ENCODE measurements at regions not wholly inside any gene's neighbourhood (a gene's known extent, or its start where the extent isn't known, plus 50 kb on each side); places are given as distances from the start of the nearest gene placed in this dataset.

- no peaks in the 10 kb centered on the region for H3K27me3 ChIP-seq (ENCODE audit: insufficient read depth, low read length, poor library complexity, severe bottlenecking)
- H4K20me1 ChIP-seq (ENCODE audit: insufficient read depth, low read length, poor library complexity, severe bottlenecking) = no peaks in the 10 kb centered on the region
- TF ChIP-seq CTCF (conservative IDR thresholded peaks at IDR 0.05; ENCODE audit: low read length) (no peak), EZH2phosphoT487 (IDR thresholded peaks at IDR 0.05; ENCODE audit: borderline replicate concordance) (no peak)
- H3F3A ChIP-seq (ENCODE audit: low read depth) = no peaks in the 10 kb centered on the region
- no peak overlapping the region for H3K4me3 ChIP-seq (ENCODE audit: low read length, poor library complexity, severe bottlenecking)
- H2AFZ ChIP-seq (ENCODE audit: low read length) = no peak overlapping the region
- no peak overlapping the region for H3K9ac ChIP-seq (ENCODE audit: low read depth, low read length, poor library complexity, severe bottlenecking)
- H3K4me2 ChIP-seq (ENCODE audit: low read depth, low read length, poor library complexity, severe bottlenecking) = no peak overlapping the region
- no peaks in the 10 kb centered on the region for H3K79me2 ChIP-seq (ENCODE audit: insufficient read depth, low read length)
- no peaks in the 10 kb centered on the region for H3K36me3 ChIP-seq (ENCODE audit: insufficient read depth, low read length)
- H3K9me2 ChIP-seq (replicated peaks; ENCODE audit: low read depth, low read length) = no peaks in the 10 kb centered on the region
- H3K9me3 ChIP-seq (ENCODE audit: insufficient read depth, low read depth, low read length) = peaks cover 12% of the 10 kb centered on the region; the same call in 1 of the 2 replicates
- H3K4me1 ChIP-seq (ENCODE audit: insufficient read depth, low read length, poor library complexity, severe bottlenecking) = no peaks in the 10 kb centered on the region
Measured at GRCh38 chr10:131000743-131001142, 310.8 kb downstream of the TCERG1L start.

- Histone ChIP-seq H3K9me3 (ENCODE audit: insufficient read depth, low read depth, low read length) (peaks cover 12% of the 10 kb centered on the region; the same call in 1 of the 2 replicates), H3K4me2 (ENCODE audit: low read depth, low read length, poor library complexity, severe bottlenecking) (no peak overlapping the region), H3K36me3 (ENCODE audit: insufficient read depth, low read length) (no peaks in the 10 kb centered on the region), H3K4me3 (ENCODE audit: low read length, poor library complexity, severe bottlenecking) (no peak overlapping the region), H3F3A (ENCODE audit: low read depth) (no peaks in the 10 kb centered on the region), H2AFZ (ENCODE audit: low read length) (no peak overlapping the region), H3K4me1 (ENCODE audit: insufficient read depth, low read length, poor library complexity, severe bottlenecking) (no peaks in the 10 kb centered on the region), H3K9ac (ENCODE audit: low read depth, low read length, poor library complexity, severe bottlenecking) (no peak overlapping the region), H4K20me1 (ENCODE audit: insufficient read depth, low read length, poor library complexity, severe bottlenecking) (no peaks in the 10 kb centered on the region), H3K9me2 (replicated peaks; ENCODE audit: low read depth, low read length) (no peaks in the 10 kb centered on the region), H3K27me3 (ENCODE audit: insufficient read depth, low read length, poor library complexity, severe bottlenecking) (no peaks in the 10 kb centered on the region), H3K79me2 (ENCODE audit: insufficient read depth, low read length) (no peaks in the 10 kb centered on the region)
- TF ChIP-seq EZH2phosphoT487 (IDR thresholded peaks at IDR 0.05; ENCODE audit: borderline replicate concordance) (no peak), CTCF (conservative IDR thresholded peaks at IDR 0.05; ENCODE audit: low read length) (no peak)
Measured at GRCh38 chr10:131001438-131001837, 310.1 kb downstream of the TCERG1L start.

- H3K27me3 ChIP-seq (ENCODE audit: insufficient read depth, low read length, poor library complexity, severe bottlenecking) = no peaks in the 10 kb centered on the region
- H2AFZ ChIP-seq (ENCODE audit: low read length) = no peak overlapping the region
- H4K20me1 ChIP-seq (ENCODE audit: insufficient read depth, low read length, poor library complexity, severe bottlenecking) = no peaks in the 10 kb centered on the region
- H3K9me3 ChIP-seq (ENCODE audit: insufficient read depth, low read depth, low read length) = peaks cover 14% of the 10 kb centered on the region; the same call in 1 of the 2 replicates
- TF ChIP-seq EZH2phosphoT487 (IDR thresholded peaks at IDR 0.05; ENCODE audit: borderline replicate concordance) (no peak), CTCF (conservative IDR thresholded peaks at IDR 0.05; ENCODE audit: low read length) (no peak)
- H3K4me2 ChIP-seq (ENCODE audit: low read depth, low read length, poor library complexity, severe bottlenecking) = no peak overlapping the region
- H3K79me2 ChIP-seq (ENCODE audit: insufficient read depth, low read length) = no peaks in the 10 kb centered on the region
- H3K9ac ChIP-seq (ENCODE audit: low read depth, low read length, poor library complexity, severe bottlenecking) = no peak overlapping the region
- H3K36me3 ChIP-seq (ENCODE audit: insufficient read depth, low read length) = no peaks in the 10 kb centered on the region
- H3K4me3 ChIP-seq (ENCODE audit: low read length, poor library complexity, severe bottlenecking) = no peak overlapping the region
- H3K4me1 ChIP-seq (ENCODE audit: insufficient read depth, low read length, poor library complexity, severe bottlenecking) = no peaks in the 10 kb centered on the region
- no peaks in the 10 kb centered on the region for H3F3A ChIP-seq (ENCODE audit: low read depth)
- H3K9me2 ChIP-seq (replicated peaks; ENCODE audit: low read depth, low read length) = no peaks in the 10 kb centered on the region
Measured at GRCh38 chr10:131002031-131002861, 309.3 kb downstream of the TCERG1L start.
